ENCODE measurements at regions not wholly inside any gene's neighbourhood (a gene's known extent, or its start where the extent isn't known, plus 50 kb on each side); places are given as distances from the start of the nearest gene placed in this dataset.

- Histone ChIP-seq H3K23me2 (ENCODE audit: low read depth, low read length) (no peaks in the 10 kb centered on the region), H3K79me1 (ENCODE audit: low read depth, low read length) (no peaks in the 10 kb centered on the region)
- TF ChIP-seq KDM1A (IDR thresholded peaks at IDR 0.05; ENCODE audit: borderline replicate concordance, low read length) (no peak), SP4 (IDR thresholded peaks at IDR 0.05; ENCODE audit: low read length) (no peak), CREB1 (IDR thresholded peaks at IDR 0.05) (no peak), E2F6 (IDR thresholded peaks at IDR 0.05) (no peak), SIN3A (conservative IDR thresholded peaks at IDR 0.05 in 1 of 2, IDR thresholded peaks at IDR 0.05 in 1 of 2; ENCODE audit: low read depth in 1 of 2, low read length in 2 of 2) (no peak), KDM4A (IDR thresholded peaks at IDR 0.05; ENCODE audit: low read depth, low read length, severe bottlenecking) (no peak), EGR1 (IDR thresholded peaks at IDR 0.05; ENCODE audit: borderline replicate concordance, low read depth, low read length) (no peak), MAFK (IDR thresholded peaks at IDR 0.05; ENCODE audit: low read depth, low read length) (no peak), TEAD4 (IDR thresholded peaks at IDR 0.05; ENCODE audit: low read depth, low read length) (no peak), HDAC6 (IDR thresholded peaks at IDR 0.05; ENCODE audit: low read depth, low read length) (no peak), CTBP2 (IDR thresholded peaks at IDR 0.05; ENCODE audit: borderline replicate concordance, insufficient read depth, insufficient read length, low read length) (no peak), CBX8 (IDR thresholded peaks at IDR 0.05; ENCODE audit: borderline replicate concordance, low read depth, low read length) (no peak), CHD1 (IDR thresholded peaks at IDR 0.05; ENCODE audit: low read depth, low read length) (no peak), JUND (IDR thresholded peaks at IDR 0.05; ENCODE audit: low read length) (no peak), TCF12 (IDR thresholded peaks at IDR 0.05; ENCODE audit: low read depth, low read length) (no peak), RFX5 (IDR thresholded peaks at IDR 0.05; ENCODE audit: borderline replicate concordance, low read depth, low read length) (no peak)
These were observed 992.9 kb downstream of the CDY2B start for GRCh38 chrY:16887116-16887515.

More at GRCh38 chrY:16887116-16887515, 992.9 kb downstream of the CDY2B start:
- Histone ChIP-seq H4K20me1 (replicated peaks in 1 of 2; ENCODE audit: control insufficient read depth in 1 of 2, insufficient read depth in 2 of 2, low read length in 2 of 2) (no peaks in the 10 kb centered on the region), H3K9me3 (ENCODE audit: insufficient read depth in 2 of 2, low read depth in 1 of 2, low read length in 1 of 2) (no peaks in the 10 kb centered on the region), H3K23ac (ENCODE audit: insufficient read length) (no peak overlapping the region), H2BK15ac (ENCODE audit: low read length) (no peak overlapping the region), H3K36me3 (ENCODE audit: control insufficient read depth in 2 of 4, insufficient read depth in 4 of 4, low read length in 3 of 4) (no peaks in the 10 kb centered on the region), H4K8ac (ENCODE audit: extremely low read depth, insufficient read depth, low read length) (no peak overlapping the region), H3K4ac (replicated peaks; ENCODE audit: insufficient read length, low read depth, low read length) (no peak overlapping the region), H4K91ac (replicated peaks; ENCODE audit: insufficient read length, low read length) (no peak overlapping the region), H2AFZ (ENCODE audit: low read length) (no peak overlapping the region), H3K4me2 (ENCODE audit: insufficient read depth in 1 of 2, low read depth in 2 of 2, low read length in 2 of 2) (no peak overlapping the region), H3K27me3 (replicated peaks in 1 of 4; ENCODE audit: control insufficient read depth in 3 of 4, extremely low read depth in 1 of 4, insufficient read depth in 3 of 4, low read length in 3 of 4) (no peaks in the 10 kb centered on the region), H3K4me3 (ENCODE audit: extremely low read depth in 1 of 4, insufficient read depth in 2 of 4, low read depth in 3 of 4, low read length in 4 of 4) (no peak overlapping the region), H4K5ac (ENCODE audit: insufficient read length, low read depth, low read length) (no peak overlapping the region), H3K27ac (ENCODE audit: low read depth, low read length) (no peak overlapping the region), H3K18ac (ENCODE audit: extremely low read depth, low read length) (no peak overlapping the region), H2AK5ac (ENCODE audit: low read depth, low read length) (no peak overlapping the region), H2BK120ac (replicated peaks; ENCODE audit: low read depth, low read length) (no peak overlapping the region), H2BK5ac (ENCODE audit: low read depth, low read length) (no peak overlapping the region), H2BK12ac (ENCODE audit: low read depth, low read length) (no peak overlapping the region), H3K14ac (ENCODE audit: insufficient read length) (no peak overlapping the region), H3K9ac (replicated peaks in 1 of 4; ENCODE audit: extremely low read depth in 1 of 4, low read depth in 3 of 4, low read length in 3 of 4) (no peak overlapping the region), H3K79me2 (ENCODE audit: control insufficient read depth in 1 of 2, insufficient read depth in 2 of 2, low read length in 2 of 2) (no peaks in the 10 kb centered on the region), H3K56ac (replicated peaks; ENCODE audit: insufficient read length, low read depth, low read length) (no peak overlapping the region), H2BK20ac (ENCODE audit: low read length) (no peak overlapping the region), H3K4me1 (replicated peaks in 1 of 4; ENCODE audit: control insufficient read depth in 3 of 4, insufficient read depth in 4 of 4, low read length in 3 of 4) (no peaks in the 10 kb centered on the region)
- ChIA-PET POLR2A (ENCODE audit: partially characterized antibody) (no interaction called here), CTCF (ENCODE audit: partially characterized antibody) (no interaction called here)
- no peak for FAIRE-seq
- DNase-seq (ENCODE audit: low read depth in 1 of 2, low spot score in 2 of 2) = no peak
- WGBS, 2 experiments (ENCODE audit: extremely low coverage in 1 of 2, insufficient coverage in 1 of 2, insufficient read length in 1 of 2, insufficient replicate concordance in 2 of 2, low coverage in 1 of 2, low lambda C conversion rate in 2 of 2, missing lambda C conversion rate in 1 of 2) = 96% methylated on average over 2 of the region's 2 CpGs; no CpG with 5 or more reads in 1 of the 2 experiments
